Muscle layer of duodenum (tissue), 2 donors: ENCODE measurements at regions not wholly inside any gene's neighbourhood (a gene's known extent, or its start where the extent isn't known, plus 50 kb on each side); places are given as distances from the start of the nearest gene placed in this dataset.

Experiments used
- H3K27ac ChIP-seq: one replicate; pipeline ENCODE4 v1.7.0; 2013; ENCODE audit warnings: mild to moderate bottlenecking, low read length
- H3K27me3 ChIP-seq: one replicate; pipeline ENCODE4 v1.7.0; 2013; ENCODE audit warnings: low read depth, mild to moderate bottlenecking, control low read depth, low read length
- H3K36me3 ChIP-seq, 2 donors: one replicate each; pipeline ENCODE4 v1.7.0; 2013; ENCODE audit warnings: low read length in 2 of 2, control low read depth in 1 of 2, mild to moderate bottlenecking in 1 of 2; ENCODE audit not compliant: insufficient read depth in 2 of 2, control insufficient read depth in 1 of 2
- H3K4me1 ChIP-seq, 2 donors: one replicate each; pipeline ENCODE4 v1.7.0; 2013; ENCODE audit warnings: low read length in 2 of 2, mild to moderate bottlenecking in 2 of 2, control low read depth in 1 of 2, moderate library complexity in 1 of 2; ENCODE audit not compliant: insufficient read depth in 2 of 2, control insufficient read depth in 1 of 2
- H3K4me3 ChIP-seq, 2 donors: one replicate each; pipeline ENCODE4 v1.7.0; 2013; ENCODE audit warnings: low read length in 2 of 2, low read depth in 1 of 2, mild to moderate bottlenecking in 1 of 2
- H3K9me3 ChIP-seq, 2 donors: one replicate each; pipeline ENCODE4 v1.7.0; 2013; ENCODE audit warnings: low read length in 2 of 2, control low read depth in 1 of 2, mild to moderate bottlenecking in 1 of 2; ENCODE audit not compliant: control insufficient read depth in 1 of 2
- donor health status: healthy.

- Histone ChIP-seq H3K27ac (no peak overlapping the region), H3K9me3 (no peaks in the 10 kb centered on the region), H3K36me3 (no peaks in the 10 kb centered on the region), H3K4me1 (no peaks in the 10 kb centered on the region), H3K27me3 (no peaks in the 10 kb centered on the region), H3K4me3 (no peak overlapping the region)
Observed at GRCh38 chr16:9481747-9482730, 390.6 kb downstream of the HAPSTR1 start.

DNA sequence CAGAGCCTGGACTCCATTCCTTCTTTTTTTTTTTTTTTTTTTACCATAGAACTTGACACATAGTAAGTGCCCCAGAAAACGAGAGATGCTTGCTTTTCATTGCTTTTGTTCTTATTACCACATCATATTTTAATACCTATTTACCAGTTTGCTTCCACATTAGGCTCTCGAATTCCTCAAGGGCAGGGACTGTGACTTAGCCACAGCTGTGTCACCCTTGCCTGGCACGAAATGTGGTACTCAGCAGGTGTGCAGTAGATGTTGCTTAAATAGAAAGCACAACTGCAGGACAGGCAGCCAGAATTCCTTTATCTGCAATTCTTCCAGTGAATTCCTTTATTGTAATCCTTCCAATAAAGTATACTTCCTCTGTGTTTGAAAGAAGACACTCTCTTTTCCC is 393.0 kb downstream of the HAPSTR1 start:
- Histone ChIP-seq H3K9me3 (no peaks in the 10 kb centered on the region), H3K27ac (no peak overlapping the region), H3K4me3 (no peak overlapping the region), H3K4me1 (no peaks in the 10 kb centered on the region), H3K36me3 (no peaks in the 10 kb centered on the region), H3K27me3 (no peaks in the 10 kb centered on the region)

DNA sequence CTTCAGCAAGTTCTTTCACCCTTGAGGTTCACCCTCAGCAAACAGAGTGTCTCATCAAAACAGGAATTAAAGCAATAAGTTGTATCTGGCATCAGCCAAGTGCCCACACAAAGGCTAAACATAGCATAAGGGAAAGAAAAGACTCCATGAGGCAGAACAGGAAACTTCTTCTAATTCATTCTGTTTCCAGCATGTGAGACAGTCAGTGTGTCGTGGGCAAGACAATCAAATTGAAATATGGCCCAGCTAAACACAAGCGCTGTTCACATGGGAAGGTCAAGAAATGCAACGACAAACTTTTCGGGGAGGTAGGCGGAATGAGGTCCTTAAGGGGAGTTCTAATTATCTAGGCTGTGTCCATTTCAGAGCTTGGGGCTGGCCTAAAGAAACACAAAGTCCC is 393.4 kb downstream of the HAPSTR1 start:
- H3K27ac ChIP-seq = no peak overlapping the region
- H3K4me1 ChIP-seq = no peaks in the 10 kb centered on the region
- H3K9me3 ChIP-seq = no peaks in the 10 kb centered on the region
- H3K4me3 ChIP-seq = no peak overlapping the region
- H3K27me3 ChIP-seq = no peaks in the 10 kb centered on the region
- H3K36me3 ChIP-seq = no peaks in the 10 kb centered on the region

DNA sequence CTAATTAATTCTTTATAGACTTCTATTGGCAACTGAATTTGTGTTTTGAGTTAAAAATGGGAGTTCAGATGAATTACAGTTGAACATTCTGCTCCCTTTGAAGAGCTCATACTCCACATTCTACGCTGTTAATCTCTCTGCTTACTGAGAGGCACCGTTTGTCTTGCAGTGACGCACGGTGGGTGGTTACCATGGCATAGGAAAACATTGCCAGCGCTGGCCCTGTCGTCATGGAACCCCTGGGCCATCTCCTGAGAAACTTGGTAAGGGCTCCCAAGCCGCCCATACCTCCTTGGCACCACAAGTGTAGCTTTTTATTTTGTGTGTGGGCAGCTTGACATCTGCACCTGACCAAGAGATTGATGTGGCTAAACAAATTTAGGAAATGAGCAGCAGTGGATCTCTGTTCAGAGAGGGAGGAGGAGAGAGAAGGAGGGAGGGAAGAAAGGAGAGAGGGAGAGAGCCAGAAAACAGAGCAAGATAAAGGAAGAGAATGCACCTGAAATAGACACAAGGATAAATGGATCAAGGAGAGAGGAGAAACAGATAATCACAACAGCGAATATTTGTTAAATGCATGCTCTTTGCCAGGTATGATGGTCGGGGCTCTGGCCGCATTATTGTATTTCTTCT is 398.5 kb downstream of the HAPSTR1 start:
- Histone ChIP-seq H3K9me3 (no peaks in the 10 kb centered on the region), H3K27ac (peak overlapping the region; percentile 42), H3K36me3 (no peaks in the 10 kb centered on the region), H3K27me3 (no peaks in the 10 kb centered on the region), H3K4me1 (no peaks in the 10 kb centered on the region), H3K4me3 (peak overlapping the region in 1 of 2 donors; percentile 10)

GRCh38 chr16:9495824-9496223 is 404.4 kb downstream of the HAPSTR1 start:
- H3K9me3 ChIP-seq = no peaks in the 10 kb centered on the region
- no peaks in the 10 kb centered on the region for H3K4me1 ChIP-seq
- no peak overlapping the region for H3K4me3 ChIP-seq
- H3K36me3 ChIP-seq = no peaks in the 10 kb centered on the region
- H3K27me3 ChIP-seq = no peaks in the 10 kb centered on the region
- H3K27ac ChIP-seq = no peak overlapping the region

DNA sequence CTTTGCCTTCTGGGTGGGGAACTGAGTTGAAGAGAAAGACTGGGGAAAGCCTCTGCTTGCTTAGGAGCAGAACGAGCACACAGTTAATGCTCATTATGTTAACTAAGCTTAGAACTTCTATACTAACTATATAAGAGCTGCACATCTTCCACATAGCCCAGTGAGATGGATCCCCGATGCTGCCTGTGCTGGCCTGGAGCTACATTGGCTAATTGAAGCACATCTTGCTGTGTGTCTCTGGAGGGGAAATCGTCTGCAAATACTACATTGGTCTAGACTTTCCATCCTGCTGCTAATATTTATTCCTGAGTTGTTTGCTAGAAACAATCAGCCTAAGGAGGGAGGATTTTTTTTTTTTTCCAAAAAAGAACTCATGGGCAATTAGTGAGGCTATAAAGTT is 406.3 kb downstream of the HAPSTR1 start:
- no peaks in the 10 kb centered on the region for H3K9me3 ChIP-seq
- H3K36me3 ChIP-seq = no peaks in the 10 kb centered on the region
- no peaks in the 10 kb centered on the region for H3K4me1 ChIP-seq
- H3K27me3 ChIP-seq = no peaks in the 10 kb centered on the region
- H3K27ac ChIP-seq = no peak overlapping the region
- H3K4me3 ChIP-seq = no peak overlapping the region

DNA sequence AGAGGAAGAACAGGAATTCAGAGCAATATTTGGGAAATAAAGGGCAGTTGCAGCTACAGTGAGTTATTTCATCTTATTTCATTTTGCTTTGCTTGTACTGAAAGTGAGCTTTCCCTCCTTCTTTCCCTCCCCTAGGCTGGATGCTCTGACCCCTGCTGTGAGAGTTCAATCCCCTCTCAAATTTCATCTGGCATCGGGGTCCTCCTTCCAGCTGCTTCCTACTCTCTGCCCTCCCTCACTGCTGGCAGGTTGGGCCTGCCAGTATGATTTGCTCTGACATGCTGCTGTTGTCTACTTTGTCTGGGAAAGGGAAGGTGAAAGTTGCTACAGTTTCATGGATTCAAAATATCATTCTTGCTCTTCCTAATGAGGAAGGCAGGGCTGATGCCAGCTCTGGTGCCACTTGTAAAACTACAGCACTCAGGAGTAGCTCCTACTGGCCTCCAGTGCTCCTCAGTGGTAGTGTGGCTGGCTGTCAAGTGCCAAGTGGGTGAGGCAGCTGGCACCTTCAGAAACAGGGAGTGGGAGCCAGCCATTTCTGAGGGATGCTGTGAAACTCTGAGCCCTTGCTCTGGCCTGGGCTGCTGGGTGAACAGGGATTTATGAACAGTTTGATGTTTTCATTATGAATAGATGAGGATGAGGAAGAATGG is 408.6 kb downstream of the HAPSTR1 start:
- H3K27me3 ChIP-seq = no peaks in the 10 kb centered on the region
- H3K4me3 ChIP-seq = no peak overlapping the region
- H3K36me3 ChIP-seq = no peaks in the 10 kb centered on the region
- no peaks in the 10 kb centered on the region for H3K4me1 ChIP-seq
- no peak overlapping the region for H3K27ac ChIP-seq
- H3K9me3 ChIP-seq = no peaks in the 10 kb centered on the region

GRCh38 chr16:9500872-9501271 is 409.4 kb downstream of the HAPSTR1 start:
- H3K9me3 ChIP-seq = no peaks in the 10 kb centered on the region

DNA sequence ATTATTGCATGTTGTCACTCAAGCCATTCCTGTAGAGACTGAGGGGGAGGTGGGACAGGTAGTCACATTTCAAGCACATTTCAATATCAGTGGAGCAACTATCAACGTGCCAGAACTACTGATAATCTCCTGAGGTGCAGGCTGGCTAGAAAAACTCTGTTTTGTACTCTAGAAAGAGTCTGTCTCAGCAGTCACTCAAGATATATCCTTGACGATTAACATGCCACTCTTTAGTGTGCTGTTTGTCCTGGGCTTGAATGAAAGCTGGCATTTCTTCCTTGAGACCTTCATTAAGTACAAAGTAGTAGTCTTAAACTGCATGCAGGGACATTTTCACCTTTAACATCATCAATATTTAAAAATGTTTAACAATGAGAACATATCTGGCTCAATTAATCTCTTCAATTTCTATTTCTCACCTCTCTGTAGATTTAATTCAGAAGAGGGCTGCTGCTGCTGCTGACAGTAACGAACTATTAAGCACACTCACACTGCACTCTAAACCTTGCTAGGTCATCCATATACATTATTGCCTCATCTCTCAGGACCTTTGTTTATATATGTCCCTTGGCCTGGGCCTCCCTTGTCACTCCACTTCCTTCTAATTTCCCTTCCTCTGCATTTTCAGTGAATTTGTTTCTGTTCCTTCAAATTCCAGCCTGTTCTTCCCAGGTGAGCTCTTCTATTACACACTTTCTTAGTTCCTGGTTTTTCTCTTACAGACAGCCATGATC is 412.0 kb downstream of the HAPSTR1 start:
- Histone ChIP-seq H3K4me1 (no peaks in the 10 kb centered on the region), H3K4me3 (no peak overlapping the region), H3K27me3 (no peaks in the 10 kb centered on the region), H3K36me3 (no peaks in the 10 kb centered on the region), H3K27ac (no peak overlapping the region), H3K9me3 (no peaks in the 10 kb centered on the region)

More at GRCh38 chr16:9500872-9501271, 409.4 kb downstream of the HAPSTR1 start:
- Histone ChIP-seq H3K27me3 (no peaks in the 10 kb centered on the region), H3K36me3 (no peaks in the 10 kb centered on the region), H3K27ac (no peak overlapping the region), H3K4me1 (no peaks in the 10 kb centered on the region), H3K4me3 (no peak overlapping the region)

DNA sequence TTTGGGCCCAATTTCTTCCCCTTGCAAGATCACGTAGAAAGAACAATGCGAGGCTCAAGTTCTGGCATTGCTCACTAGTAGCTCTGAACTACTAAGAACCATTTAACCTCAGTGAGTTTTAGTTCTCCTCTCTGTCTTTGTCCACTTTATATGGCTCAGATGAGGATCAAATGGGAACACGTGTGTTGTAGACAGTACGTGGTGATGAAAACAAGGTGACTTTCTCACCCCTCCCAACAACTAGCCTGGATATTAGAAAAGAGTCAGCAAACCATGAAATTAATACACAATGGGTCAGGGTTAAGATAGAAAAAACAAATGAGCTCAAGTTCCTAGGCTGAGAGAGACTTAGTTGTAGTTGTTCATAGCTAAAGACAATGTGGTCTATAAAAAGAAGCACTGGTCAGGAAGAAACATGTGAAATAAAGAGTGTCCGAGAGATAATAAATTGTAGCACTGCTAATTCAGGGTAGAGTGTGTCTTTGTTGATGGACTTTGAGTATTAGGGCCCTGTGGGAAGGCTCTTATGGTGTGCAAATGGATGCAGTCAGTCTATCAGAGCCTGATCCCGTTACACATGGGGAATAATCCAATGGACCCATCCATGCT is 417.0 kb downstream of the HAPSTR1 start:
- no peak overlapping the region for H3K27ac ChIP-seq

More for the DNA sequence above, 417.0 kb downstream of the HAPSTR1 start:
- no peaks in the 10 kb centered on the region for H3K27me3 ChIP-seq
- no peaks in the 10 kb centered on the region for H3K4me1 ChIP-seq
- H3K4me3 ChIP-seq = no peak overlapping the region
- no peaks in the 10 kb centered on the region for H3K36me3 ChIP-seq
- H3K9me3 ChIP-seq = peaks cover 0 to 5% of the 10 kb centered on the region in 2 donors
